ENCODE measurements at regions not wholly inside any gene's neighbourhood (a gene's known extent, or its start where the extent isn't known, plus 50 kb on each side); places are given as distances from the start of the nearest gene placed in this dataset.

DNA sequence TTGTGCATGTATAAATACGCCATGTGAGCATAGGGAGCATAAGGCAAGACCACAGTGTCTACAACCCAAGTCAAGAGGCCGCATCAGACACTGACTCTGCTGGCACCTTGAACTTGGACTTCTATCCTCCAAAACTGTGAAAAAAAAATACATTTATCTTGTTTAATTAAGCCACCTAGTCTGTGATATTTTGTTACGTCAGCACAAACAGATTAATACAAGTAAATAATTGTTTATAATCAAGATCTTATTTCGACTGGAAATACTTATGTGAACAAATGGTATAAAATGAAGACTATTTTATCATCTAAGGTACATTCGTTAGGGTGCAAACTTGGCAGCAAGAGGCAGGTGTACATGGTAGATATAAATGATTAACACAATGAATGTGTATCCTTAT lies 599.3 kb upstream of the LRRC4C start:
- no peak for TF ChIP-seq POLR2AphosphoS5 (IDR thresholded peaks at IDR 0.05)
- TF ChIP-seq, protein P1, sequence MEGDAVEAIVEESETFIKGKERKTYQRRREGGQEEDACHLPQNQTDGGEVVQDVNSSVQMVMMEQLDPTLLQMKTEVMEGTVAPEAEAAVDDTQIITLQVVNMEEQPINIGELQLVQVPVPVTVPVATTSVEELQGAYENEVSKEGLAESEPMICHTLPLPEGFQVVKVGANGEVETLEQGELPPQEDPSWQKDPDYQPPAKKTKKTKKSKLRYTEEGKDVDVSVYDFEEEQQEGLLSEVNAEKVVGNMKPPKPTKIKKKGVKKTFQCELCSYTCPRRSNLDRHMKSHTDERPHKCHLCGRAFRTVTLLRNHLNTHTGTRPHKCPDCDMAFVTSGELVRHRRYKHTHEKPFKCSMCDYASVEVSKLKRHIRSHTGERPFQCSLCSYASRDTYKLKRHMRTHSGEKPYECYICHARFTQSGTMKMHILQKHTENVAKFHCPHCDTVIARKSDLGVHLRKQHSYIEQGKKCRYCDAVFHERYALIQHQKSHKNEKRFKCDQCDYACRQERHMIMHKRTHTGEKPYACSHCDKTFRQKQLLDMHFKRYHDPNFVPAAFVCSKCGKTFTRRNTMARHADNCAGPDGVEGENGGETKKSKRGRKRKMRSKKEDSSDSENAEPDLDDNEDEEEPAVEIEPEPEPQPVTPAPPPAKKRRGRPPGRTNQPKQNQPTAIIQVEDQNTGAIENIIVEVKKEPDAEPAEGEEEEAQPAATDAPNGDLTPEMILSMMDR (IDR thresholded peaks at IDR 0.05), result no peak

Data from esophagus muscularis mucosa (tissue), 3 donors.